IPS-18c (cell line): ENCODE measurements at regions not wholly inside any gene's neighbourhood (a gene's known extent, or its start where the extent isn't known, plus 50 kb on each side); places are given as distances from the start of the nearest gene placed in this dataset.
A peak's percentile ranks its signal among the peaks of the same experiment; 100 is the strongest.

Experiments
- H3K4me3 ChIP-seq: 2 replicates; pipeline ENCODE4 v1.7.0; 2013; ENCODE audit warnings: low read depth, mild to moderate bottlenecking, low read length, moderate library complexity; ENCODE audit not compliant: insufficient read depth
- H3K9me3 ChIP-seq: one replicate; pipeline ENCODE4 v1.6.1; 2013; ENCODE audit warnings: mild to moderate bottlenecking, low read length, moderate library complexity; ENCODE audit not compliant: control insufficient read depth, insufficient read depth

GRCh38 chr15:25950014-25950413 lies 86.9 kb upstream of the ATP10A start:
- no peak overlapping the region for H3K4me3 ChIP-seq
- no peaks in the 10 kb centered on the region for H3K9me3 ChIP-seq

- no peak overlapping the region for H3K4me3 ChIP-seq
- H3K9me3 ChIP-seq = no peaks in the 10 kb centered on the region
Measured at GRCh38 chr15:25947323-25948314, 84.5 kb upstream of the ATP10A start.

GRCh38 chr15:25946241-25946805 lies 83.2 kb upstream of the ATP10A start:
- no peak overlapping the region for H3K4me3 ChIP-seq
- no peaks in the 10 kb centered on the region for H3K9me3 ChIP-seq

GRCh38 chr15:25944386-25944785 lies 81.3 kb upstream of the ATP10A start:
- H3K9me3 ChIP-seq = no peaks in the 10 kb centered on the region

GRCh38 chr15:25943831-25944230 lies 80.7 kb upstream of the ATP10A start:
- Histone ChIP-seq H3K9me3 (no peaks in the 10 kb centered on the region), H3K4me3 (no peak overlapping the region)

More at GRCh38 chr15:25944386-25944785, 81.3 kb upstream of the ATP10A start:
- no peak overlapping the region for H3K4me3 ChIP-seq

GRCh38 chr15:25939122-25939521 lies 76.0 kb upstream of the ATP10A start:
- Histone ChIP-seq H3K4me3 (no peak overlapping the region), H3K9me3 (no peaks in the 10 kb centered on the region)

GRCh38 chr15:25937796-25938195 lies 74.7 kb upstream of the ATP10A start:
- no peak overlapping the region for H3K4me3 ChIP-seq
- no peaks in the 10 kb centered on the region for H3K9me3 ChIP-seq

- no peaks in the 10 kb centered on the region for H3K9me3 ChIP-seq
- no peak overlapping the region for H3K4me3 ChIP-seq
Measured at GRCh38 chr15:25936004-25936403, 72.9 kb upstream of the ATP10A start.

GRCh38 chr15:25933456-25934158 lies 70.5 kb upstream of the ATP10A start:
- Histone ChIP-seq H3K4me3 (peak overlapping the region; percentile 30), H3K9me3 (no peaks in the 10 kb centered on the region)

- Histone ChIP-seq H3K9me3 (no peaks in the 10 kb centered on the region), H3K4me3 (no peak overlapping the region)
Measured at GRCh38 chr15:25932696-25933095, 69.6 kb upstream of the ATP10A start.

- no peak overlapping the region for H3K4me3 ChIP-seq
Measured at GRCh38 chr15:25931851-25932250, 68.7 kb upstream of the ATP10A start.

GRCh38 chr15:25930931-25931330 lies 67.8 kb upstream of the ATP10A start:
- no peaks in the 10 kb centered on the region for H3K9me3 ChIP-seq
- no peak overlapping the region for H3K4me3 ChIP-seq

More at GRCh38 chr15:25931851-25932250, 68.7 kb upstream of the ATP10A start:
- H3K9me3 ChIP-seq = no peaks in the 10 kb centered on the region
